Keratinocyte (primary cell): ENCODE measurements at regions not wholly inside any gene's neighbourhood (a gene's known extent, or its start where the extent isn't known, plus 50 kb on each side); places are given as distances from the start of the nearest gene placed in this dataset.

ENCODE experiments used
- DNase-seq: peaks from one replicate; pipeline ENCODE4 v3.0.0-alpha.2; 2011; ENCODE audit warnings: low read depth, missing footprints, low spot score
- FAIRE-seq: peaks from 2 replicates; lab custom pipeline; 2011; peaks lifted over from hg19 to GRCh38; lab: Jason Lieb, UNC
- H2AFZ ChIP-seq: 2 replicates; pipeline ENCODE4 v1.6.0; 2012; ENCODE audit warnings: low read length, control low read depth, inconsistent platforms; ENCODE audit not compliant: control insufficient read depth
- H3K27ac ChIP-seq: 2 replicates; pipeline ENCODE4 v1.5.1; 2011; ENCODE audit warnings: low read length; ENCODE audit not compliant: control insufficient read depth, insufficient read depth
- H3K27me3 ChIP-seq: 3 replicates; pipeline ENCODE4 v1.6.0; 2011; ENCODE audit warnings: low read length; ENCODE audit not compliant: control insufficient read depth, insufficient read depth; ENCODE audit errors: extremely low read depth
- H3K36me3 ChIP-seq, 2 experiments: 2 replicates in 1 of 2; 3 replicates in 1 of 2; pipeline ENCODE4 v1.5.1; 2011; ENCODE audit warnings: low read length in 2 of 2, mild to moderate bottlenecking in 1 of 2; ENCODE audit not compliant: control insufficient read depth in 2 of 2, insufficient read depth in 2 of 2; ENCODE audit errors: extremely low read depth in 1 of 2
- H3K4me1 ChIP-seq: 3 replicates; pipeline ENCODE4 v1.5.1; 2011; ENCODE audit warnings: low read length; ENCODE audit not compliant: control insufficient read depth, insufficient read depth; ENCODE audit errors: extremely low read depth
- H3K4me2 ChIP-seq: 3 replicates; pipeline ENCODE4 v1.6.0; 2011; ENCODE audit warnings: low read depth, low read length; ENCODE audit not compliant: control insufficient read depth, insufficient read depth; ENCODE audit errors: extremely low read depth
- H3K4me3 ChIP-seq, 3 experiments: fragments of 200-600 bp in 1 of 3; sonication (generic) in 1 of 3; 2 replicates in 2 of 3; 3 replicates in 1 of 3; pipeline ENCODE4 v1.5.1; 2011 to 2016; ENCODE audit warnings: low read length in 3 of 3, mild to moderate bottlenecking in 3 of 3, control low read depth in 2 of 3, inconsistent platforms in 1 of 3, low read depth in 1 of 3, mixed read lengths in 1 of 3, mixed run types in 1 of 3, moderate library complexity in 1 of 3; ENCODE audit not compliant: control insufficient read depth in 2 of 3, insufficient read depth in 2 of 3; ENCODE audit errors: extremely low read depth in 1 of 3
- H3K79me2 ChIP-seq: 2 replicates; pipeline ENCODE4 v1.6.0; 2012; ENCODE audit warnings: low read length; ENCODE audit not compliant: control insufficient read depth, insufficient read depth
- H3K9ac ChIP-seq: 3 replicates; pipeline ENCODE4 v1.6.0; 2011; ENCODE audit warnings: low read length; ENCODE audit not compliant: control insufficient read depth, insufficient read depth; ENCODE audit errors: extremely low read depth
- H3K9me1 ChIP-seq: 3 replicates; pipeline ENCODE4 v1.6.0; 2011; ENCODE audit warnings: low read length; ENCODE audit not compliant: control insufficient read depth, insufficient read depth; ENCODE audit errors: extremely low read depth
- H3K9me3 ChIP-seq: 2 replicates; pipeline ENCODE4 v1.5.1; 2012; ENCODE audit warnings: low read depth, low read length; ENCODE audit not compliant: control insufficient read depth
- H4K20me1 ChIP-seq: 3 replicates; pipeline ENCODE4 v1.6.0; 2011; ENCODE audit warnings: low read length; ENCODE audit not compliant: control insufficient read depth, insufficient read depth; ENCODE audit errors: extremely low read depth
- EZH2 ChIP-seq: IDR thresholded peaks from one replicate; pipeline ENCODE4 v1.6.1; 2012; ENCODE audit warnings: inconsistent platforms, mild to moderate bottlenecking, low read length, moderate library complexity
- dilution Hi-C: fragments of 300-500 bp; cut with MboI; formaldehyde crosslinking; loops from one replicate; pipeline ENCODE4 v1.7.0; 2020; ENCODE audit warnings: low sequenced_read_pairs; ENCODE audit not compliant: extremely low pct_ligation_motif_present
- TF ChIP-seq, protein P1 (sequence below), 3 experiments: IDR thresholded peaks in 1 of 3; conservative IDR thresholded peaks in 1 of 3; optimal IDR thresholded peaks in 1 of 3; 2 replicates in 2 of 3; 3 replicates in 1 of 3; pipeline versions ENCODE3 to v1.5.1; 2011; ENCODE audit warnings: low read length in 3 of 3, mild to moderate bottlenecking in 3 of 3, moderate library complexity in 2 of 3, control low read depth in 1 of 3, inconsistent platforms in 1 of 3; ENCODE audit not compliant: insufficient read depth in 2 of 3; ENCODE audit errors: extremely low read depth in 1 of 3

DNA sequence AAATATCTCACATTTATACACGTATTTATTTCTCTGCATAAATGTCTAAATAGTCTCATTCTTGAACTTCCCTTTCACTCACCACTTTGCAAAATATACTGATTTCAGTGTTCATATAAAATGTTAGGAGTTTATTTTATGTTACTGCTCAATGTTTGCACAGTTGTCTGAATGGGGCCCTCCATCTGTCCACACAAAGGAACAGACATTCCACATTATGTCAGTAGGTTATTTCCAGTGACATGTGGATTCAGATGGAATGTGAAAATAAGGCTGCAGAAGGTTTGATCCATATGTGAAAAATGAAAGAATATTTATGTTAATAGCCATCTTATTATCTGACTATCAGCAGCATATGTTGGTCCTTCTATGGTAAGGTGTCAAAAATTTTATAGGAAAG lies 994.4 kb upstream of the SEL1L start:
- FAIRE-seq (no peak), DNase-seq (no peak)
- H3K4me1 ChIP-seq: no peaks in the 10 kb centered on the region
- no peak overlapping the region for H2AFZ ChIP-seq
- no peak overlapping the region for H3K27ac ChIP-seq
- H4K20me1 ChIP-seq: no peaks in the 10 kb centered on the region
- TF ChIP-seq, protein P1, sequence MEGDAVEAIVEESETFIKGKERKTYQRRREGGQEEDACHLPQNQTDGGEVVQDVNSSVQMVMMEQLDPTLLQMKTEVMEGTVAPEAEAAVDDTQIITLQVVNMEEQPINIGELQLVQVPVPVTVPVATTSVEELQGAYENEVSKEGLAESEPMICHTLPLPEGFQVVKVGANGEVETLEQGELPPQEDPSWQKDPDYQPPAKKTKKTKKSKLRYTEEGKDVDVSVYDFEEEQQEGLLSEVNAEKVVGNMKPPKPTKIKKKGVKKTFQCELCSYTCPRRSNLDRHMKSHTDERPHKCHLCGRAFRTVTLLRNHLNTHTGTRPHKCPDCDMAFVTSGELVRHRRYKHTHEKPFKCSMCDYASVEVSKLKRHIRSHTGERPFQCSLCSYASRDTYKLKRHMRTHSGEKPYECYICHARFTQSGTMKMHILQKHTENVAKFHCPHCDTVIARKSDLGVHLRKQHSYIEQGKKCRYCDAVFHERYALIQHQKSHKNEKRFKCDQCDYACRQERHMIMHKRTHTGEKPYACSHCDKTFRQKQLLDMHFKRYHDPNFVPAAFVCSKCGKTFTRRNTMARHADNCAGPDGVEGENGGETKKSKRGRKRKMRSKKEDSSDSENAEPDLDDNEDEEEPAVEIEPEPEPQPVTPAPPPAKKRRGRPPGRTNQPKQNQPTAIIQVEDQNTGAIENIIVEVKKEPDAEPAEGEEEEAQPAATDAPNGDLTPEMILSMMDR (optimal IDR thresholded peaks at IDR 0.05 in 1 of 3, IDR thresholded peaks at IDR 0.05 in 1 of 3, conservative IDR thresholded peaks at IDR 0.05 in 1 of 3; ENCODE audit: extremely low read depth in 1 of 3, insufficient read depth in 2 of 3, low read length in 3 of 3): no peak
- no peak for TF ChIP-seq EZH2
- no peak overlapping the region for H3K4me2 ChIP-seq
- no peak overlapping the region for H3K9ac ChIP-seq
- H3K27me3 ChIP-seq: no peaks in the 10 kb centered on the region
- H3K9me1 ChIP-seq: no peaks in the 10 kb centered on the region
- H3K36me3 ChIP-seq: no peaks in the 10 kb centered on the region
- H3K79me2 ChIP-seq: no peaks in the 10 kb centered on the region
- no peak overlapping the region for H3K4me3 ChIP-seq
- no peaks in the 10 kb centered on the region for H3K9me3 ChIP-seq
- dilution Hi-C loops: no loop called here

DNA sequence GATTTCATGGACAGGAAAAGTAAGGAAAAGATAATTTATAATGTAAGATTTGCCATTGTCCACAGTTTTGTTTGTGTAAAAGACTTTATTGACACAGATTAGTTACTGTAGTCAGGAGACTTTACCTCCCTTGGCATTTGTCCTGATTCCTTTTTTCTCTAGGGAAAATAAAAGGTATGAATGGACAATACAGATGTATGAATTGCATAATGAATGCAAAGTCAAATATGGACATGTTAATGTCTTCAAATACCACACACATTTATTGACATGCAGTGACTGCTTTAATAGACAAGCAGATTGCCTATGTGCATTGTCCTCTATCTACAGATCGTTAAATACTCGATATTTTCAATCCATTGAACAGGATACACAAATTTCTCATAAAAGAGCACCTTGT lies 999.7 kb upstream of the SEL1L start:
- dilution Hi-C loops: no loop called here
- FAIRE-seq: no peak
- no peaks in the 10 kb centered on the region for H3K27me3 ChIP-seq

More for the DNA sequence above, 999.7 kb upstream of the SEL1L start:
- Histone ChIP-seq H3K9ac (no peak overlapping the region), H3K9me3 (no peaks in the 10 kb centered on the region), H2AFZ (no peak overlapping the region), H3K36me3 (no peaks in the 10 kb centered on the region), H3K79me2 (no peaks in the 10 kb centered on the region), H3K27ac (no peak overlapping the region), H3K9me1 (no peaks in the 10 kb centered on the region), H3K4me3 (no peak overlapping the region), H3K4me1 (no peaks in the 10 kb centered on the region), H3K4me2 (no peak overlapping the region), H4K20me1 (no peaks in the 10 kb centered on the region)
- DNase-seq: no peak
- TF ChIP-seq EZH2: no peak
- TF ChIP-seq, protein P1 (optimal IDR thresholded peaks at IDR 0.05 in 1 of 3, IDR thresholded peaks at IDR 0.05 in 1 of 3, conservative IDR thresholded peaks at IDR 0.05 in 1 of 3; ENCODE audit: extremely low read depth in 1 of 3, insufficient read depth in 2 of 3, low read length in 3 of 3): no peak
